ENCODE measurements at regions not wholly inside any gene's neighbourhood (a gene's known extent, or its start where the extent isn't known, plus 50 kb on each side); places are given as distances from the start of the nearest gene placed in this dataset.

DNA sequence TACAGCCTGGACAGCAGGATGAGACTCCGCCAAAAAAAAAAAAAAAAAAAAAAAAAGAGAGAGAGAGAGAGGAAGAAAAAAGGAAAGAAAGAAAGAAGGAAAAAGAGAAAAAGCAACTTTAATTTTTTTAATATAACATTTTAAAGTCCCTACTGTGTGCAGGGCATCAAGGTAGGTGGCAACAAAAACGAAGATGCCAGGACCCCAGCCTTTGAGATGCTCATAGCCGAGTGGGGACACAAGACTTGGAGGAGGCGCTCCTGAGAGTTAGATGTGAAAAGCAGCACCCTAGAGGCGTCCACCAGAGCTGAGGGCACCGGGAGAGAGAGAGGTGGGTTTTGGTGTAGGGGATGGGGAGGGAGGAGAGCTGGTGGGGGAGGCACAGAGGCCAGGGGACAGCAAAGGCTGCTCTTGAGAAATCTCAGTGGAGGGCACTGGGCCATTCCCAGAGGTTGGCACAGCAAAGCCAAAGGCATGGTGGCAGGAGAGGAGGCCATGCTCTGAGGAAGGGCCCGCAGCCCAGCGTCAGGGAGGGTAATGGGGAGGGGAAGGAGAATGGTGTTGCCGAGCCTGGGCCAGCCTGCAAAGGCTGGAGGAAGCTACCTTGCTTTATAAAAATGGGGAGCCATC lies 135.6 kb downstream of the C9orf50 start:
- Histone ChIP-seq H3K9me3 (no peaks in the 10 kb centered on the region), H3K4me3 (no peak overlapping the region), H3K27ac (peak overlapping the region; percentile 100), H3K4me1 (peaks cover 0 to 93% (median 77%) of the 10 kb centered on the region in 4 donors), H3K27me3 (no peaks in the 10 kb centered on the region), H3K36me3 (no peaks in the 10 kb centered on the region)
- TF ChIP-seq, protein P1, sequence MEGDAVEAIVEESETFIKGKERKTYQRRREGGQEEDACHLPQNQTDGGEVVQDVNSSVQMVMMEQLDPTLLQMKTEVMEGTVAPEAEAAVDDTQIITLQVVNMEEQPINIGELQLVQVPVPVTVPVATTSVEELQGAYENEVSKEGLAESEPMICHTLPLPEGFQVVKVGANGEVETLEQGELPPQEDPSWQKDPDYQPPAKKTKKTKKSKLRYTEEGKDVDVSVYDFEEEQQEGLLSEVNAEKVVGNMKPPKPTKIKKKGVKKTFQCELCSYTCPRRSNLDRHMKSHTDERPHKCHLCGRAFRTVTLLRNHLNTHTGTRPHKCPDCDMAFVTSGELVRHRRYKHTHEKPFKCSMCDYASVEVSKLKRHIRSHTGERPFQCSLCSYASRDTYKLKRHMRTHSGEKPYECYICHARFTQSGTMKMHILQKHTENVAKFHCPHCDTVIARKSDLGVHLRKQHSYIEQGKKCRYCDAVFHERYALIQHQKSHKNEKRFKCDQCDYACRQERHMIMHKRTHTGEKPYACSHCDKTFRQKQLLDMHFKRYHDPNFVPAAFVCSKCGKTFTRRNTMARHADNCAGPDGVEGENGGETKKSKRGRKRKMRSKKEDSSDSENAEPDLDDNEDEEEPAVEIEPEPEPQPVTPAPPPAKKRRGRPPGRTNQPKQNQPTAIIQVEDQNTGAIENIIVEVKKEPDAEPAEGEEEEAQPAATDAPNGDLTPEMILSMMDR (IDR thresholded peaks at IDR 0.05) = no peak
- intact Hi-C loops (cut with DNase I; ENCODE audit: low total_unique reads) = loop anchor here (5.0 to 10.0 kb wide), 2 partner anchors 230 to 343 kb away; no protein-coding TSS in a partner anchor
- DNase-seq = peak in 1 of 2 donors; percentile 36

GRCh38 chr9:129484352-129485000 lies 136.4 kb downstream of the C9orf50 start:
- H3K27me3 ChIP-seq = no peaks in the 10 kb centered on the region
- H3K36me3 ChIP-seq = no peaks in the 10 kb centered on the region
- H3K4me3 ChIP-seq = peak overlapping the region; percentile 53 to 63
- no peaks in the 10 kb centered on the region for H3K9me3 ChIP-seq
- no peak for DNase-seq
- H3K27ac ChIP-seq = peak overlapping the region; percentile 100
- intact Hi-C loops (cut with DNase I; ENCODE audit: low total_unique reads) = loop anchor here (5.0 to 10.0 kb wide), 2 partner anchors 162 to 230 kb away; no protein-coding TSS in a partner anchor
- peaks cover 0 to 92% (median 77%) of the 10 kb centered on the region in 4 donors for H3K4me1 ChIP-seq
- TF ChIP-seq, protein P1 (IDR thresholded peaks at IDR 0.05) = no peak

GRCh38 chr9:129483415-129484351 lies 137.2 kb downstream of the C9orf50 start:
- no peaks in the 10 kb centered on the region for H3K9me3 ChIP-seq
- H3K36me3 ChIP-seq = no peaks in the 10 kb centered on the region
- H3K4me1 ChIP-seq = peaks cover 0 to 89% (median 76%) of the 10 kb centered on the region in 4 donors
- intact Hi-C loops (cut with DNase I; ENCODE audit: low total_unique reads) = loop anchor here (5.0 to 10.0 kb wide), 2 partner anchors 161 to 229 kb away; no protein-coding TSS in a partner anchor
- no peaks in the 10 kb centered on the region for H3K27me3 ChIP-seq
- TF ChIP-seq, protein P1 (IDR thresholded peaks at IDR 0.05) = no peak
- peak overlapping the region; percentile 53 to 63 for H3K4me3 ChIP-seq
- peak; percentile 94 to 97 for DNase-seq
- H3K27ac ChIP-seq = peak overlapping the region; percentile 100

DNA sequence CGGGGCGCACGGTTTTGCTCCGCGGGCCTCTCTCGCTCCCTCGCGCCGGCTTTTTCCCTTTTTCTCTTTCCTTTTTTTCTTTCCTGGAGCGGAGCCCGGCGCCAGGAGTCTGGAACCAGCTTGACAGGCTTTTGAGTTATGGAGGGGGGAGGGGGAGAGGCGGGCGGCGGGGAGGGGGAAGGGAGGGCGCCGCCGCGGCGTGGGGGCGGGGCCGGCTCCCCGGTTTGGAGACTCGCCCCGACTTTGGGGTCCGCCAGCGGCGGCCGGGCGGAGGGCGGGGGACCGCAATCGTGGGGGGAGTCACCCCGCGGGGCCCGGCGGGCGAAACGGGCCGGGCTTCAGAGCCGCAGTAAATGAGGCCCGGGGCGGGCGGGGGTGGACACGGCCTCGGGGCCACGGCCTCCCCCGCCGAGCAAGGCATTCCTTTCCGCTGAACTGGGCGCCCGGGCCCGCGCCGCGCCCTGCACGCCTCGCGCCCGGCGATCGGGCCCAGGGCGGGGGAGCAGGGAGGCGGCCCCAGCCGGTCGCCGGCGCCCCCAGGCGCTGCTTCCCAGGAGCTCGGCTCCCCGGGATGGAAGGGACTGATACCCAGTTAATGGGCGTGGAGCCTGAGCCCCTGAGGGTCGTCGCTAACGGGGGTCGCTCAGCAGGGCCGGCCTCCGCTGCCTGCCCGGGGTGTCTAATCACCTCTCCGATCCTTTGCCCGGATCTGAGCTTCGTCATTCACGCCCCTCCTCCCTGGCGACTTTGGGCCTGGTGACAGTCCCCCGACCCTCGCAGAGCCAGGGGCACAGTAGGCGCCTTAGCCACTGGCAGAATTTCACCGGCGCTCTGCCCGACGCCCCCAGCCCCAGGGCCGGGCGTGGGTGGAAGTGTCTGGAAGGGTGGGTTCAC lies 138.1 kb downstream of the C9orf50 start:
- peak; percentile 94 to 96 for DNase-seq
- Histone ChIP-seq H3K4me1 (peaks cover 0 to 80% (median 71%) of the 10 kb centered on the region in 4 donors), H3K4me3 (peak overlapping the region; percentile 53 to 63), H3K9me3 (no peaks in the 10 kb centered on the region), H3K36me3 (no peaks in the 10 kb centered on the region), H3K27ac (peak overlapping the region; percentile 100), H3K27me3 (no peaks in the 10 kb centered on the region)
- intact Hi-C loops (cut with DNase I; ENCODE audit: low total_unique reads) = loop anchor here (5.0 to 10.0 kb wide), 2 partner anchors 160 to 228 kb away; no protein-coding TSS in a partner anchor
- TF ChIP-seq, protein P1 (IDR thresholded peaks at IDR 0.05) = peak in 1 of 2 experiments; percentile 8

All from tibial artery (tissue), 4 donors.